Prostate gland (tissue), 2 donors: ENCODE measurements at regions not wholly inside any gene's neighbourhood (a gene's known extent, or its start where the extent isn't known, plus 50 kb on each side); places are given as distances from the start of the nearest gene placed in this dataset.

ENCODE experiments used
- POLR2A ChIP-seq: fragments of 450-650 bp; IDR thresholded peaks from one replicate; pipeline ENCODE4 v1.6.1; 2016; ENCODE audit warnings: antibody characterized with exemption, mild to moderate bottlenecking
- TF ChIP-seq, protein P1 (sequence below), 4 experiments: fragments of 200-600 bp in 2 of 4; fragments of 450-650 bp in 2 of 4; sonication (generic) in 2 of 4; IDR thresholded peaks; 1 replicate in 3 of 4; 2 replicates in 1 of 4; pipeline ENCODE4 v1.5.1; 2016 to 2019; ENCODE audit warnings: antibody characterized with exemption in 4 of 4, mild to moderate bottlenecking in 2 of 4, moderate library complexity in 2 of 4

DNA sequence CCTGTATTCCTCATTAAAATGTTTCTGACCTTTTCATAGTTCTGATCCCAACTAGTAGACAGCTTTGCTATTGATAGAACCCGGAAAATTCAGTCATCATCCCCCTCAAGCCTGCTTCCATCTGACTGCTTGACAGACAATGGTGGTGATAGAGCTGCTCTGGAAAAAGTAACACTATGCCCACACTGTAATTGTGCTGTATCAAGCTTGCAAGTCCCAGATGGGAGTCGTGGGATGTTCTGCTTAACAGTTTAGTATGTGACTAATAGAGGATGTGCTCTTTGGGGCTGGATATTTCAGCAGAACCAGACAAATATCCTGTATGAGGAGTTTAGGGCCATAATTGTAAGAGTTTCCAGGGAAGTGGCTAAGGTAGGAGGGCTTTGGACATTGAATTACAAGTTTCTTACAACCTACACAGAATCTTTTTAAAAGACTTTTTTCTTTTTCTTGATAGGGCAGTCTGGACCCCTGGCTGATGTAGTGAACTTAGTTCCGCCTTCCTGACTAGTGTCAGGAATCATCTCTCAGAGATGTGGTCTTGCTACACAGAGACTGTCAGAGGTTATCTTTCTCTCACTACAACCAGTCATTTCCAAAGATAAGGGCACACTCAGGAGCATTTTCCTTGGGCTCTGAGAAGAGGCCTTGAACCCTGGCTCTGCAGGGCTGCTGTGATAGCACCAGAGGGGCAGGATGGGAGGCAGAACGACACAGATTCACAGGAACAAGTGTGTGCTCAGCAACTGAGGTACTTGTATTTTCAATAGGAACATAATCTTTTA lies 158.0 kb upstream of the RBMS1 start:
- TF ChIP-seq, protein P1, sequence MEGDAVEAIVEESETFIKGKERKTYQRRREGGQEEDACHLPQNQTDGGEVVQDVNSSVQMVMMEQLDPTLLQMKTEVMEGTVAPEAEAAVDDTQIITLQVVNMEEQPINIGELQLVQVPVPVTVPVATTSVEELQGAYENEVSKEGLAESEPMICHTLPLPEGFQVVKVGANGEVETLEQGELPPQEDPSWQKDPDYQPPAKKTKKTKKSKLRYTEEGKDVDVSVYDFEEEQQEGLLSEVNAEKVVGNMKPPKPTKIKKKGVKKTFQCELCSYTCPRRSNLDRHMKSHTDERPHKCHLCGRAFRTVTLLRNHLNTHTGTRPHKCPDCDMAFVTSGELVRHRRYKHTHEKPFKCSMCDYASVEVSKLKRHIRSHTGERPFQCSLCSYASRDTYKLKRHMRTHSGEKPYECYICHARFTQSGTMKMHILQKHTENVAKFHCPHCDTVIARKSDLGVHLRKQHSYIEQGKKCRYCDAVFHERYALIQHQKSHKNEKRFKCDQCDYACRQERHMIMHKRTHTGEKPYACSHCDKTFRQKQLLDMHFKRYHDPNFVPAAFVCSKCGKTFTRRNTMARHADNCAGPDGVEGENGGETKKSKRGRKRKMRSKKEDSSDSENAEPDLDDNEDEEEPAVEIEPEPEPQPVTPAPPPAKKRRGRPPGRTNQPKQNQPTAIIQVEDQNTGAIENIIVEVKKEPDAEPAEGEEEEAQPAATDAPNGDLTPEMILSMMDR (IDR thresholded peaks at IDR 0.05), result no peak
- no peak for TF ChIP-seq POLR2A
